CD4-positive, alpha-beta T cell treated with Interleukin-17A for 1 hour (primary cell): ENCODE measurements at regions not wholly inside any gene's neighbourhood (a gene's known extent, or its start where the extent isn't known, plus 50 kb on each side); places are given as distances from the start of the nearest gene placed in this dataset.
"Not testable (repeated sequence)": the region's sequence is repeated elsewhere in the genome, so short reads cannot be mapped to it uniquely, and the experiment has no call there.

Experiments
- DNase-seq: peaks from one replicate; pipeline ENCODE4 v3.0.0-alpha.2; 2020

DNA sequence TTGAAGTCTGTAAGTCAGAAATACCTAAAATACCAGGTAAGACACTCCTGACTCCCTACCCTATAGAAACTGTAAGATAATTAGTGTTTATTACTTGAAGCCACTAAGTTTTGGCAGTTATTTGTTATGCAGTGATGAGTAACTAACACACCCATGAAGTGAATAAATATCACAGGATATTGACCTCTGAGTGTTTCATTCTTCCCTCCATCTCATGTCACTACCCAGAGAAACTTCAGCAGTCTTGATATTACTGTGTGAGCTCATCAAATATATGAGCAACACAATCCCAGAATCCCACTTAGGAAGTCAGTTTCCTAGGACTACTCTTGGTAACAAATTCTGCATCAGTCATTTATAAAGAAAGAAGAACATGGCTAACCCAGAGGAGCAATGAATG, 529.7 kb downstream of the FBXO15 start:
- no peak for DNase-seq

DNA sequence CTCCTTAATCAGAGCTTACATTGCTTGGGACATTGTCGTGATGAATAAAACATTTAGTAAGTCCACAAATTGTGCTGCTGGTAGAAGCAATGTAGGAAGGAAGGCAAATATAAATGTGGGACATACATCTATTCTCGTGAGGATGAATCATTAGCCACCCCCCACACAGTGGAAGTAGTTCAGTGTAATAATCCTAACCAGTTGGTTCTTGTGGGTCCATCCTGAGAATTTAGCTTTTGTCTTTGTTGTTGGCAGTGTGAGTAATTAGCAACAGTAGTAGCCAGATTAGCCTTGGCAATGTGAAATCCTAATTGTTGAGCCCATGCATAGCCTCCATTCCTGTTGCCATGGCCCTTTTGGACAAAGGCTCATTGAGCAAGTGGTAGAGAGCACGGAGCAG, 532.1 kb downstream of the FBXO15 start:
- DNase-seq = no peak

GRCh38 chr18:73614812-73615211, 532.8 kb downstream of the FBXO15 start:
- no peak for DNase-seq

DNA sequence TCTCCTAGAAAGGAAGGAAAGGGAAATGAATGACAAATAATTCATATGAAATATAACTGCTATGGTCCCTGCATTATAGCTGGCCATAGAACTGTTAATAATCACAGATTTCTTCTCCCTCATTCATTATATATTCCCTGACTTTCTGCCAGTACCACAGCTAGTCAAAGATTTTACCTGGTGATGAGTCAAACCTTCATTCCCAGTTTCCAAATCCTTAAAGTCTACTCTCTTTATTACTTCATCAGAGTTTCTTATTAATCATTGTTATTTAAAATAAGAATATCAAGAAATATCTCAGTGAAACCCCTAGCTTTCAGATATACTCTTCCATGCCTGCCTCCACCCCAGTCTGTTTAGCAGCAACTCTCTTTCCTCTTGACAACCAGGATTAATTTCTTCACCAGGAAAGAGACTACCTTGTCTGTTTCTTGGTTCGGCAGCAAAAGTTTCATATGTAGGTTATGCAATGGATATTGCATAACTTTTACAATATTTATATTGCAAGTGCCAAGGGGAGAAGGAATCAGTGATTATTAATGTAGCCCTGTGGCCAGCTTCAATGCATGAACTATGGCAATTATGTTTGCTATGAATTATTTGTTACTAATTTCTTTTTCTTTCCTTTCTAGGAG, 533.8 kb downstream of the FBXO15 start:
- DNase-seq = no peak

DNA sequence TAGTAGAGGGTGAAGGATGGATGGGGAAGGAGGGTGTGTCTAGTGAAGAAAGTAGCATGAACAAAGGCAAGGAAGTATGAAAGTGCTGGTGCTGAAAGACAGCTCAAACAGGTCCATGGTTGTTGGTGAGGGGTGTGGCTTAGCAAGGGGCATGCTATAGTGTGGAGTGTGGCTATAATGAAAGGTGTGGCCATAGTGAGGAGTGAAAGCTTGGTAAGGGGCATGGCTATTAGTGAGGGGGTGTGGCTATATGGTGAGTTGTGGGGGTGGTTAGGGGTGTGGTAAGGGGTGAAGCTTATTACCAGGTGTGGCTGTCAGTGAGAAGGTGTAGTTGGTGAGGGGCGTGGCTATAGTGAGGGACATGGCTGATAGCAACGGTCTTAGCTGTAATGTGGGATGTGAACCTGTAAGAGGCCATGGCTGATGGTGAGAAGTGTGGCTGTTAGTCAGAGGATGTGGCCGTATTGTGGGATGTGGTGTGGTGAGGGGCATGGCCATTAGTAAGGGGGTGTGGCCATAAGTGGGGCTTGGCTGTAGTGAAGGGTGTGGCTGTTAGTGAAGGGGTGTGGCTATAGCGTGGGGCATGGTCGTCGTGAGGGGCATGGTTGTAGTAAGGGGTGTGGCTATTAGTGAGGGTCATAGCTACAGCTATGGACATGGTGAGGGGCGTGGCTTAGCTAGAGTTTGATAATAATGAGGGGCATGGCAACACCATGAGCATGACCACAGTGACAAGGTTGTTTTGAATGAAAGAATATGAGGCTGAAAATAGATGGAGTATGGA, 549.6 kb downstream of the FBXO15 start:
- DNase-seq = no peak

- no peak for DNase-seq
These were observed 552.9 kb downstream of the FBXO15 start for GRCh38 chr18:73594749-73595148.

DNA sequence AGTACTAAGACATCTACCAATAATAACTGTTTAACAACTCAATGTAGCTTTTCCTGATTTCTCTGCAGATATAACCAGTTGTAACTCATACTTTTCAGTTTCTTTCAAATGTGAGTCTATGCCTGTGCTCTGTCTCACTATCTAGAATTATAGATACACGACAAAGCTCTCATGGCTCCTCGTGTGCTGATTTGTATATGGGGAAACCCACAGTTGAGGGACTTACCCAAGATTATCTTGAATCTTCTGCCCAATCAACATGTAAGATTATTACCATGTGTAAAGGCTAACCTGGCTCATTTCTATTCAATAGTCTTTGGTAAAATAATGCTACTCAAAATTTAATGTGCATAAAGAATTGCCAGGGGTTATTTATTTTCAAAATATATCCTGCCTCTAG, 554.4 kb downstream of the FBXO15 start:
- no peak for DNase-seq

DNA sequence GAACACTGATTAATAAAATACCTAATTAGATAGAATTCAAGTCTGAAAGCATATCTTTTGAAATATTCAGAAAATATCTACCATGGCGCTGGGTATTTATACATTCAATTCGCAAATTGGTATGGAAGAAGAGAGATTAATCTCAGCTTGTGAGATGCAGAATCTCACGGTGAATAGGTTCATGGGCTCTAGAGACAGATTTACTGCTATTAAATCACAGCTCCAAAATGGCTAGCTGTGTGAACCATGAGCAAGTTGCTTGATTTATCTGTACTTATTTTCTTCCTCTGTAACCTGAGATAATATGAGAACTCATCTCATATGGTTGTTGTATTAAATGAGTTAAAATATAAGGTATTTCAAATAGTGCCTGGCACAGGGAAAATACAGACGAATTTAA, 556.7 kb downstream of the FBXO15 start:
- DNase-seq = no peak

DNA sequence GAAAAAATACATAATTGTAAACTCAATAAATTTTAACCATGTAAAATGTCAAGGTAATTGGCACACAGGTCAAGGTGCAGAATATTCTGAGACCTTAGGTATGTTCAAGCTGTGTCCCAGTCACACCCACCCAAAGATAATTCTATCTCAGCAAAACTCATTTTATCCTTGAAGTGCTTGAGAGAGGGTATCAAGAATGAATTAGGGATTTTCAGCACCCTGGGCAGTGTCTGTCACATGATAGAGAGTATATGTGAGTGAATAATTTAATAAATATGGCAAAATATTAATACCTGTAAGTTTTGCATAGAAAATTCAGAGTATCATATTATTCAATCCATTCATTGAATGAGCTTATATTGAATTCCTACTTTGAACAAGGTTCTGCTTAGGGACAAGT, 567.9 kb downstream of the FBXO15 start:
- DNase-seq = no peak

- DNase-seq = no peak
These were observed 570.3 kb downstream of the FBXO15 start for GRCh38 chr18:73577365-73577764.

GRCh38 chr18:73563901-73564472, 583.6 kb downstream of the FBXO15 start:
- DNase-seq = no peak

- no peak for DNase-seq
These were observed 584.3 kb downstream of the FBXO15 start for GRCh38 chr18:73563345-73563744.

DNA sequence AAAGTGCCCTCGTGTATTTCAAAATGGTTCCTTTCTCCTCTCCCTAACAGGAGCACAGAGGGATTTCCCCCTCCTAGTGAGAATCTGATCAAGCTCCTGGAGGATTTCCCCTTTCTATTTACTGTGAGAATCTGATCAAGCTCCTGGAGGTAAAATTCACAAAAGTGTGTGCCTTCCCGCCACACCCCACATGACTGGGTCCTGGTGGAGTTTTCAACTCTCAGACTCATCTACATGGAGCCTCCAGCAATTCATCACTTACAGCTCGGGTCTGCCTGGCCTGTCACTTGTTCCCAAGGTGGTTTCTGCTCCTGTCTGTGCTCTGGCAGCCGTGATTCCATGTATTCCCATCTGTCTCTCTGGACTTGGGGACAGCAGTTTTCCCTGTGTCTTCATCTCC, 590.7 kb downstream of the FBXO15 start:
- DNase-seq = no peak

- DNase-seq = no peak
These were observed 595.5 kb downstream of the FBXO15 start for GRCh38 chr18:73552171-73552570.

- no peak for DNase-seq
These were observed 596.4 kb downstream of the FBXO15 start for GRCh38 chr18:73551211-73551610.

DNA sequence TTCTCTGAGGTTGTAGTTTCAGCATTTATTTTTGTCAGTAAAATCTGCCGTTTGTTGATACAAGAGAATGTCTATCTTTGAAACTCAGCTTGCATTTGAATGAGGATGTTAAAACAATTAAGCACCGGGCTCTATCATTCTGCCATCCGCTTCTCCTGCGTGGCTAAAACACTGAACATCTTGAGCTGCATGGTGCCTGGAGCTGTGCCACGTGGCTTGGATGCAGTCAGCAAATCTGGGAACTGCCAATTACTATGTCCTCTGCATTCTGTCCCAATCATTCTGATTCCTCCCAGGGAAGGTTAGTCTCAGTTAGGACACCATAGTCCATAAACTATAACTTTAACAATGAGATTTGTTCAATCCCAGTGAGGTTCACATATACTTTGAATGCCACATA, 598.4 kb downstream of the FBXO15 start:
- DNase-seq = no peak

DNA sequence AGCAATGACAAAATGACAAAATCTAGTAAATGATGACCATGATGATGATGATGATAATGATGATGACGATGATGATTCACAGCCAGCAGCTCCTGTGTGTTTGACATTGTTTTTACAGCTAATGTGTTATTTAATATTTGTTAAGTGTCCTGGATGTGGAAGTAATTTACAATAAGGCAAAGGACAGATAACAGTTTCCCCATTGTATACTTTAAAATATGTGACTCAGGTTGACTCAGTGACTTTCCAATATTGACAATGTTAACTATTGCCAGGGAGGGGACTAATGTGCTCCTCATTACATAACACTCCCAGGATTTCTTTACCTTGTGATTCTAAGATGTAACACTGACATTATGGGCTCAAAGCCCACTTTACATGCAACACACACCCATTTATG, 602.2 kb downstream of the FBXO15 start:
- DNase-seq = no peak

DNA sequence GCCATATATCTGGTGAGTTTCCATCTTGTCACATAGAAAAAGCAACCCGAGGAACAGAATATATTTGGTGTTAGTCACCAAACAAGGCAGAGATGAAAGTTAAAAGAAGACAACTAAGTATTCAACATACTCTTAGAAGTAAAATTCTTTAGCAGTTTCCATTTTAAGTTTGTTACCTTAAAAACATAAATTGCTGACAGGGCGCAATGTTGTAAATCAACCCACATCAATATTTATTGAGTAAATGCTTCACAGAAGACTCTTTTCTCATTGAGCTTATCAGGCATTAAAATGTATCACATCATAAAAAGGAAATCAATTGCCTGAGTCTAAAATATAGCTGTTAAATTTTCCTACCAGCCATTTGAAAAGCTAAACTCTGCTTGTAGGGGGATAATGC, 603.0 kb downstream of the FBXO15 start:
- no peak for DNase-seq

DNA sequence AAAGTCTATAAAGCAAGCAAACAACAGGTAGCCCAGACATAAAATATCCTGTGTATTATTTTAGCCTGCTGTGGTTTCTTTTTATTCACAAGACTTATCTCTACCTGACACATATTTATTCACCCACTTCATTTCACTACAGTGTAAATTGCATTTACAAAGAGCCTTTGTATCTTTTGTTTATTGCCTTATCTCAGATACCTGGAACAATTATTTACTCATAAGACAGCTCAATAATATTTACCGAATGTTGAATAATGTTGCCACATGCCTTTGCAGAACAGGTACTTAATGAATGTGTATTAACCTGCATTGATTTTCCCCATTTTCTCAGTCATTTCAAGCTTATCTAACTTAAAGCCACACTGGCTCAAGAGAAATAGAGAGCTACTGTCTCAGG, 603.6 kb downstream of the FBXO15 start:
- no peak for DNase-seq

GRCh38 chr18:73535990-73536389, 611.6 kb downstream of the FBXO15 start:
- no peak for DNase-seq

- no peak for DNase-seq
These were observed 612.4 kb downstream of the FBXO15 start for GRCh38 chr18:73535189-73535588.

- DNase-seq = no peak
These were observed 616.0 kb downstream of the FBXO15 start for GRCh38 chr18:73531601-73532000.

DNA sequence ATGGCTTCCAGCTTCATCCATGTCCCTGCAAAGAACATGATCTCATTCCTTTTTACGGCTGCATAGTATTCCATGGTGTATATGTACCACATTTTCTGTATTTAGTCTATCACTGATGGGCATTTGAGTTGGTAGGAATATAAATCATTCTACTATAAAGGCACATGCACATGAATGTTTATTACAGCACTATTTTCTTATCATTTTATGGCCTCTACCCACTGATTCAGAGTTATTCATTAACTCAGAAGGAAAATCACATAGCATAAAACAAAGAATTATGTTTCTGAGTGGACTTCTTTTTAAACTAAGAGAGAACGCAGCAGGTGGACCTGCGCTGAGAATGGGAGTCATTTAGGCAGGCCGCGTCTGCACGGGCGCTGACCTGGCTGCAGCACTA, 619.6 kb downstream of the FBXO15 start:
- no peak for DNase-seq

- no peak for DNase-seq
These were observed 627.4 kb downstream of the FBXO15 start for GRCh38 chr18:73520229-73520628.

DNA sequence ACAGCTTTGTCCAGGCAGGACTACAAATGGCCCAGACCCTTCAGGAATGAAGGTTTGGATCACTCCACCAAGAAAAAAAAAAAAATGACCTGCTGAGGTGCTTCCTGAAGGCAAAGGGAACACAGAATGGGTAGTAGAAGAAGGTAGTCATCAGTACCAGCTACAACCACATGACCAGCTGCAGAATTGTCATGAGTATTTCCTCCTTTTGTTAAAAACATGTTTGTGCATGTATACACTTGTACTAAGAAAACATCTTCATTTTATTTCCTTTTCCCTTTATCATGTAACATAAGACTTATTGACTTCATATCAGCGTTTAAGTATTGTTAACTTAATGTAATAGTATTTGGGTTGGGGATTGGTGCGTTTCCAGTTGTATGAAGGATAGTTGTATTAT, 631.6 kb downstream of the FBXO15 start:
- DNase-seq = not testable (repeated sequence)
